GM12878 (cell line): ENCODE measurements at regions not wholly inside any gene's neighbourhood (a gene's known extent, or its start where the extent isn't known, plus 50 kb on each side); places are given as distances from the start of the nearest gene placed in this dataset.

ENCODE experiments used
- CEBPB ChIP-seq, 2 experiments: fragments of 150-350 bp in 1 of 2; IDR thresholded peaks; 2 replicates each; pipeline ENCODE4 v1.6.1; 2012 to 2014; ENCODE audit warnings: low read depth in 2 of 2, low read length in 2 of 2, borderline replicate concordance in 1 of 2, inconsistent platforms in 1 of 2
- NR2C2 ChIP-seq: IDR thresholded peaks from 2 replicates; pipeline ENCODE4 v1.6.1; 2011; ENCODE audit warnings: borderline replicate concordance, low read depth; ENCODE audit not compliant: control insufficient read depth, insufficient read length
- SIN3A ChIP-seq: IDR thresholded peaks from 2 replicates; pipeline ENCODE4 v1.6.1; 2012; ENCODE audit warnings: low read depth, low read length, improper control_type of control experiment
- SPI1 ChIP-seq: IDR thresholded peaks from 2 replicates; pipeline ENCODE4 v1.6.1; 2011; ENCODE audit warnings: low read depth, mild to moderate bottlenecking, low read length, moderate library complexity, borderline replicate concordance; ENCODE audit not compliant: insufficient read depth
- ZNF384 ChIP-seq: IDR thresholded peaks from 2 replicates; pipeline ENCODE4 v1.6.1; 2012; ENCODE audit warnings: low read depth, mild to moderate bottlenecking, low read length, improper control_type of control experiment, borderline replicate concordance
- TF ChIP-seq, protein P1 (sequence below): IDR thresholded peaks from 2 replicates; pipeline ENCODE4 v1.6.1; 2012; ENCODE audit warnings: low read depth, low read length, improper control_type of control experiment
- TF ChIP-seq, protein P2 (sequence below): IDR thresholded peaks from 2 replicates; pipeline ENCODE4 v1.6.1; 2012; ENCODE audit warnings: low read depth, low read length, improper control_type of control experiment

DNA sequence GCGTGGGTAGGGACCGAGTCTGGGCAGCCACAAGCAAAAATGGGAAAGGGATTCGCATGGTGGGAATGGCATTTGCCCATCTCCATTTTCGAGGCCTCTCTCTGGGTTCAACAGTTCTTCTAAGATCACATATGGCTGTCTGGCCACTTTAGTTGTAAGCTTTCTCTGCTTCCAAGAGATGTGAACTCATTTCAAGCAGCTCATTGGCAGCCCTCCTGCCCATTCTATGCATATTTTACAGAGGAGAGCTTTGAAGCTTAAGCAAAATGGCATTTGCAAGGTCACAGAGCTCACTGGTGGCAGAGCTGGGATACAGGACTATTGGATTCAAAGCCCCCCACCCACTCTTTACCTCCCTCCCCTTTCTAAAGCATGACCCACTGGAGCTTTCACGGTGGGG, 93.7 kb downstream of the HHIPL2 start:
- no peak for TF ChIP-seq SPI1
- TF ChIP-seq, protein P1, sequence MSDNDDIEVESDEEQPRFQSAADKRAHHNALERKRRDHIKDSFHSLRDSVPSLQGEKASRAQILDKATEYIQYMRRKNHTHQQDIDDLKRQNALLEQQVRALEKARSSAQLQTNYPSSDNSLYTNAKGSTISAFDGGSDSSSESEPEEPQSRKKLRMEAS: no peak
- no peak for TF ChIP-seq ZNF384
- TF ChIP-seq SIN3A: no peak
- TF ChIP-seq NR2C2: no peak
- no peak for TF ChIP-seq CEBPB (IDR thresholded peaks at IDR 0.05; ENCODE audit: borderline replicate concordance in 1 of 2, low read depth in 2 of 2, low read length in 2 of 2)
- TF ChIP-seq, protein P2, sequence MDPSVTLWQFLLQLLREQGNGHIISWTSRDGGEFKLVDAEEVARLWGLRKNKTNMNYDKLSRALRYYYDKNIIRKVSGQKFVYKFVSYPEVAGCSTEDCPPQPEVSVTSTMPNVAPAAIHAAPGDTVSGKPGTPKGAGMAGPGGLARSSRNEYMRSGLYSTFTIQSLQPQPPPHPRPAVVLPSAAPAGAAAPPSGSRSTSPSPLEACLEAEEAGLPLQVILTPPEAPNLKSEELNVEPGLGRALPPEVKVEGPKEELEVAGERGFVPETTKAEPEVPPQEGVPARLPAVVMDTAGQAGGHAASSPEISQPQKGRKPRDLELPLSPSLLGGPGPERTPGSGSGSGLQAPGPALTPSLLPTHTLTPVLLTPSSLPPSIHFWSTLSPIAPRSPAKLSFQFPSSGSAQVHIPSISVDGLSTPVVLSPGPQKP: no peak
